OCI-LY7 (cell line): ENCODE measurements at regions not wholly inside any gene's neighbourhood (a gene's known extent, or its start where the extent isn't known, plus 50 kb on each side); places are given as distances from the start of the nearest gene placed in this dataset.

Experiments
- BruUV-seq: library from RNA; stranded (reverse); fragments of 400-500 nt; replicated peaks from 2 replicates; lab custom pipeline; 2021; lab: Mats Ljungman, UMichigan
- CTCF ChIA-PET: fragments of 300-600 bp; sonication (Branson Sonifier 250); formaldehyde crosslinking; loops from one replicate; lab custom pipeline; 2022; ENCODE audit warnings: antibody characterized with exemption; ENCODE audit not compliant: unreplicated experiment; lab: Charles Lee
- POLR2A ChIA-PET: fragments of 300-600 bp; sonication (Branson Sonifier 250); formaldehyde crosslinking; loops from one replicate; lab custom pipeline; 2022; ENCODE audit warnings: antibody characterized with exemption; lab: Charles Lee
- DNase-seq: peaks from one replicate; pipeline ENCODE4 v3.0.0-alpha.2; 2015; ENCODE audit warnings: low spot score
- H2AFZ ChIP-seq: fragments of 200-600 bp; sonication (generic), shearing (Covaris generic); 2 replicates; pipeline ENCODE4 v1.6.1; 2014; ENCODE audit warnings: mild to moderate bottlenecking, antibody characterized with exemption, low read length, moderate library complexity
- H3K27ac ChIP-seq: fragments of 200-600 bp; sonication (generic); 2 replicates; pipeline ENCODE4 v1.5.1; 2014; ENCODE audit warnings: mixed run types, low read depth, mild to moderate bottlenecking, moderate library complexity, low read length, inconsistent platforms; ENCODE audit not compliant: poor library complexity, severe bottlenecking
- H3K36me3 ChIP-seq: fragments of 200-600 bp; sonication (generic); 2 replicates; pipeline ENCODE4 v1.6.1; 2014; ENCODE audit warnings: mild to moderate bottlenecking, antibody characterized with exemption, low read length, moderate library complexity, mixed read lengths; ENCODE audit not compliant: insufficient read depth
- H3K4me1 ChIP-seq: fragments of 200-600 bp; sonication (generic); 2 replicates; pipeline ENCODE4 v1.5.1; 2014; ENCODE audit warnings: mild to moderate bottlenecking, low read length; ENCODE audit not compliant: insufficient read depth, poor library complexity, severe bottlenecking
- H3K4me2 ChIP-seq: fragments of 200-600 bp; sonication (generic); 2 replicates; pipeline ENCODE4 v1.6.1; 2014; ENCODE audit warnings: mild to moderate bottlenecking, low read length
- H3K4me3 ChIP-seq: fragments of 200-600 bp; sonication (generic); 2 replicates; pipeline ENCODE4 v1.5.1; 2014; ENCODE audit warnings: mild to moderate bottlenecking, low read depth, low read length; ENCODE audit not compliant: poor library complexity, severe bottlenecking
- H3K79me2 ChIP-seq: fragments of 200-600 bp; sonication (generic); 2 replicates; pipeline ENCODE4 v1.6.1; 2016; ENCODE audit warnings: low read depth, mild to moderate bottlenecking, low read length, moderate library complexity, mixed read lengths; ENCODE audit not compliant: insufficient read depth
- H3K9me2 ChIP-seq: fragments of 200-600 bp; sonication (generic); 2 replicates; pipeline ENCODE4 v1.6.1; 2016; ENCODE audit warnings: mild to moderate bottlenecking, low read length, mixed read lengths; ENCODE audit not compliant: insufficient read depth
- H3K9me3 ChIP-seq: fragments of 200-600 bp; sonication (generic); 2 replicates; pipeline ENCODE4 v1.6.1; 2014; ENCODE audit warnings: mild to moderate bottlenecking, mixed run types, low read length, mixed read lengths
- H4K20me1 ChIP-seq: fragments of 200-600 bp; sonication (generic); 2 replicates; pipeline ENCODE4 v1.6.1; 2014; ENCODE audit warnings: mild to moderate bottlenecking, antibody characterized with exemption, low read length, moderate library complexity, mixed read lengths; ENCODE audit not compliant: insufficient read depth
- EZH2phosphoT487 ChIP-seq: fragments of 200-600 bp; sonication (generic); IDR thresholded peaks from 2 replicates; pipeline ENCODE4 v1.6.1; 2018; ENCODE audit warnings: low read depth, borderline replicate concordance, mild to moderate bottlenecking, mixed run types, antibody characterized with exemption, low read length, moderate library complexity, mixed read lengths
- intact Hi-C: fragments of 100-400 bp; cut with micrococcal nuclease; formaldehyde crosslinking; loops from one replicate; pipeline ENCODE4 v1.10.0; 2022; ENCODE audit not compliant: unreplicated experiment
- TF ChIP-seq, protein P1 (sequence below): fragments of 200-600 bp; sonication (generic); conservative IDR thresholded peaks from 2 replicates; pipeline ENCODE4 v1.5.1; 2014; ENCODE audit warnings: mild to moderate bottlenecking, antibody characterized with exemption, low read length, moderate library complexity, mixed read lengths

DNA sequence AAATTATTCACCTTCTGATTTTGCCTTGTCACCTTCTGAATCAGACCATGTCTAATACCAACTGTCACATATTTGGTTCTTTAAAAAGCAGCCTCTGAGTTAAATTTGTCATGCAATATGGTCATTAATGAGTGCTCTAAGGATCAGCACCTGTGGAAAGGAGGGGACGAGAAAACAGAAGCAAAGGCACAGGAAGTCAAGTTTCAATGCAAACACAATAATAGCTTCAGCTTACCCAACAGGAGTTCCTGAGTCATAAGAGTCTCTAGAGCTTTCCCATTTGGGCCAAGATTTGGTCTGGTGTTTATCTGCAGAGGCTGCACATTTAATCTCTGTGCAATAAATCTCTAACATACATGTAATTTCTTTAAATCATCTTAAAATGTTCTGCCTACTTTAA is 889.8 kb downstream of the CDH8 start:
- H4K20me1 ChIP-seq: no peaks in the 10 kb centered on the region
- no peaks in the 10 kb centered on the region for H3K9me2 ChIP-seq
- no peaks in the 10 kb centered on the region for H3K9me3 ChIP-seq
- H3K36me3 ChIP-seq: no peaks in the 10 kb centered on the region
- H3K4me3 ChIP-seq: no peak overlapping the region
- TF ChIP-seq, protein P1, sequence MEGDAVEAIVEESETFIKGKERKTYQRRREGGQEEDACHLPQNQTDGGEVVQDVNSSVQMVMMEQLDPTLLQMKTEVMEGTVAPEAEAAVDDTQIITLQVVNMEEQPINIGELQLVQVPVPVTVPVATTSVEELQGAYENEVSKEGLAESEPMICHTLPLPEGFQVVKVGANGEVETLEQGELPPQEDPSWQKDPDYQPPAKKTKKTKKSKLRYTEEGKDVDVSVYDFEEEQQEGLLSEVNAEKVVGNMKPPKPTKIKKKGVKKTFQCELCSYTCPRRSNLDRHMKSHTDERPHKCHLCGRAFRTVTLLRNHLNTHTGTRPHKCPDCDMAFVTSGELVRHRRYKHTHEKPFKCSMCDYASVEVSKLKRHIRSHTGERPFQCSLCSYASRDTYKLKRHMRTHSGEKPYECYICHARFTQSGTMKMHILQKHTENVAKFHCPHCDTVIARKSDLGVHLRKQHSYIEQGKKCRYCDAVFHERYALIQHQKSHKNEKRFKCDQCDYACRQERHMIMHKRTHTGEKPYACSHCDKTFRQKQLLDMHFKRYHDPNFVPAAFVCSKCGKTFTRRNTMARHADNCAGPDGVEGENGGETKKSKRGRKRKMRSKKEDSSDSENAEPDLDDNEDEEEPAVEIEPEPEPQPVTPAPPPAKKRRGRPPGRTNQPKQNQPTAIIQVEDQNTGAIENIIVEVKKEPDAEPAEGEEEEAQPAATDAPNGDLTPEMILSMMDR: no peak
- peaks cover 29% of the 10 kb centered on the region for H3K4me1 ChIP-seq
- H3K4me2 ChIP-seq: peak overlapping the region; percentile 29; the same call in 1 of the 2 replicates
- DNase-seq: peak; percentile 67
- no TSS peak for BruUV-seq
- ChIA-PET POLR2A (no interaction called here), CTCF (no interaction called here)
- peak overlapping the region; percentile 65 for H3K27ac ChIP-seq
- no peaks in the 10 kb centered on the region for H3K79me2 ChIP-seq
- H2AFZ ChIP-seq: peak overlapping the region; percentile 25; the same call in 1 of the 2 replicates
- intact Hi-C loops: loop anchor here (5.0 kb wide), 1 partner anchor 981 kb away; no protein-coding TSS in a partner anchor

DNA sequence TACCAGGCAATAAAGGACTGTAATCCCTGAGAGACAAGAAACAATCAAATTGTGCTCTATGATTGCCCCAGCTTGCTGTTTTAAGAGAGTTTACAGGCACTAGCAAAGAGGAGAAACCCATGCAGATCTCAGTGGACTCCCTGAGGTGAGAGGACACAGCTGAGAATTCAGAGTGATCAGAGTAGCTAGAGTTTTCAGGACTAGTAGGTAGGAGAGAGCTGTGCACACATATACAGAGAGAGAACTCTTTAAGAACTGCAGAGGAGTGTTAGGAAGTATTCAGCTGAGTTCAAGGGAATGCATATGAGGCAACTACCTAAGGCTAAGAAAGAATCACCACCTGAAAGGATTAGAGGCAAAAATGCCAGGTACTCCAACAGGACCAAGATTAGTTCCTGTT is 904.8 kb downstream of the CDH8 start:
- Histone ChIP-seq H3K9me3 (no peaks in the 10 kb centered on the region), H4K20me1 (no peaks in the 10 kb centered on the region), H3K27ac (no peak overlapping the region), H3K4me1 (no peaks in the 10 kb centered on the region), H3K4me2 (no peak overlapping the region), H2AFZ (no peak overlapping the region), H3K79me2 (no peaks in the 10 kb centered on the region), H3K36me3 (no peaks in the 10 kb centered on the region), H3K4me3 (no peak overlapping the region), H3K9me2 (no peaks in the 10 kb centered on the region)
- DNase-seq: no peak
- ChIA-PET POLR2A (no interaction called here), CTCF (interaction anchor here (1.0 kb wide), 1 partner anchor 10 kb away, joined by 3 read pairs; no protein-coding TSS in a partner anchor)
- intact Hi-C loops: no loop called here
- BruUV-seq: no TSS peak
- TF ChIP-seq, protein P1: no peak
- TF ChIP-seq EZH2phosphoT487: no peak

DNA sequence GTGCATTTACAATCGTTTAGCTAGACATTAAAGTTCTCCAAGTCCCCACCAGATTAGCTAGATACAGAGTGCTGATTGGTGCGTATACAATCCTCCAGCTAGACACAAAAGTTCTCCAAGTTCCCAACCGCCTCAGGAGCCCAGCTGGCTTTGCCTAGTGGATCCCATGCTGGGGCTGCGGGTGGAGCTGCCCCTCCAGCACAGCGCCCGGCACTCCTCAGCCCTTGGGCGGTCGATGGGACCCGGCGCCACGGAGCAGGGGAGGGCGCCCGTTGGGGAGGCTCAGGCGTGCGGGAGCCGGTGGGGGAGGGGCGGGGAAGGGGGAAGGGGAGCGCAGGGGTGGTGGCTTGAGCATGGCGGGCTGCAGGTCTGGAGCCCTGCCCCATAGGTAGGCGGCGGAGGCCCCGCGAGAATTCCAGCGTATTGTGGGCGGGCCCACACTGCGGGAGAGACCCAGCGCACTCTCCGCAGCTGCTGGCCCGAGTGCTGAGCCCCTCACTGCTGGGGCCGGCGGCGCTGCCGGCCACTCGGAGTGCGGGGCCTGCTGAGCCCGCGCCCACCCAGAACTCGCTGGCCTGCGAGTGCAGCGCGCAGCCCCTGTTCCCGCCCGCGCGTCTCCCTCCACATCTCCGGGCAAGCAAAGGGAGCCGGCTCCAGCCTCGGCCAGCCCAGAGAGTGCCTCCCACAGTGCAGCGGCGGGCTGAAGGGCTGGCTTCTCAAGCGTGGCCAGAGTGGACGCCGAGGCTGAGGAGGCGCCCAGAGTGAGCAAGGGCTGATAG is 907.5 kb downstream of the CDH8 start:
- Histone ChIP-seq H2AFZ (no peak overlapping the region), H3K4me1 (no peaks in the 10 kb centered on the region), H3K9me3 (no peaks in the 10 kb centered on the region), H4K20me1 (no peaks in the 10 kb centered on the region), H3K9me2 (no peaks in the 10 kb centered on the region), H3K27ac (no peak overlapping the region), H3K79me2 (no peaks in the 10 kb centered on the region), H3K36me3 (no peaks in the 10 kb centered on the region), H3K4me2 (no peak overlapping the region), H3K4me3 (no peak overlapping the region)
- POLR2A ChIA-PET: no interaction called here
- TF ChIP-seq EZH2phosphoT487: no peak
- TF ChIP-seq, protein P1: no peak
- intact Hi-C loops: no loop called here
- DNase-seq: no peak
- CTCF ChIA-PET: no interaction called here
- BruUV-seq: no TSS peak
